ENCODE measurements at regions not wholly inside any gene's neighbourhood (a gene's known extent, or its start where the extent isn't known, plus 50 kb on each side); places are given as distances from the start of the nearest gene placed in this dataset.

DNA sequence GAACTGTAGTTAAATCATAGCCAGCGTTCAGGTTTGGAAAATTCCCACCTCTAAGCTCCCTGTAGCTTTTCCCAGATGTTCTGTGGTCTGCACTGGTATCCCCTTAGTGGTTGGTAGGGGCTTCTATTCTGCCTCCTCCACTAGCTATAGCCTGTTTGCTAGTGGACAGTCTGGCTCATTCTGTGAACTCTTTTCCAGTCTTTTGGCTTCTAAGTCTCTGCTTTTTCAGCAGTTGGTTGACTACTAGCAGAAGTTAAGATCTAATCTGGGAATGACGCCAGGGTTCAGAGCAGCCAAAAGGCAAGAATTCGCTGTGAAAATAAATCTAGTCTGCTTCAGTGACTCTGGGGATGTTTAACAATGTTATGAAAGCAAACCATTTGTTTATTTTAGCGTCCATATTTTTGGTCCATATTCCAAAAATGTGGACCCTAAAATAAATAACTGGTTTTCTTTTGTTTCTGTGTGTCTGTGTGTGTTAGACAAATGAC is 73.7 kb upstream of the WDR72 start:
- no peak for DNase-seq
- Mint-ChIP-seq H3K27me3 (ENCODE audit: unreplicated experiment) (no peaks in the 10 kb centered on the region), H3K9me3 (ENCODE audit: unreplicated experiment) (no peaks in the 10 kb centered on the region), H3K36me3 (ENCODE audit: unreplicated experiment) (no peaks in the 10 kb centered on the region), H3K27ac (ENCODE audit: unreplicated experiment) (no peak overlapping the region), H3K4me3 (ENCODE audit: unreplicated experiment) (no peak overlapping the region), H3K4me1 (ENCODE audit: low read depth, unreplicated experiment) (peaks cover 3% of the 10 kb centered on the region)
- TF ChIP-seq, protein P1, sequence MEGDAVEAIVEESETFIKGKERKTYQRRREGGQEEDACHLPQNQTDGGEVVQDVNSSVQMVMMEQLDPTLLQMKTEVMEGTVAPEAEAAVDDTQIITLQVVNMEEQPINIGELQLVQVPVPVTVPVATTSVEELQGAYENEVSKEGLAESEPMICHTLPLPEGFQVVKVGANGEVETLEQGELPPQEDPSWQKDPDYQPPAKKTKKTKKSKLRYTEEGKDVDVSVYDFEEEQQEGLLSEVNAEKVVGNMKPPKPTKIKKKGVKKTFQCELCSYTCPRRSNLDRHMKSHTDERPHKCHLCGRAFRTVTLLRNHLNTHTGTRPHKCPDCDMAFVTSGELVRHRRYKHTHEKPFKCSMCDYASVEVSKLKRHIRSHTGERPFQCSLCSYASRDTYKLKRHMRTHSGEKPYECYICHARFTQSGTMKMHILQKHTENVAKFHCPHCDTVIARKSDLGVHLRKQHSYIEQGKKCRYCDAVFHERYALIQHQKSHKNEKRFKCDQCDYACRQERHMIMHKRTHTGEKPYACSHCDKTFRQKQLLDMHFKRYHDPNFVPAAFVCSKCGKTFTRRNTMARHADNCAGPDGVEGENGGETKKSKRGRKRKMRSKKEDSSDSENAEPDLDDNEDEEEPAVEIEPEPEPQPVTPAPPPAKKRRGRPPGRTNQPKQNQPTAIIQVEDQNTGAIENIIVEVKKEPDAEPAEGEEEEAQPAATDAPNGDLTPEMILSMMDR (IDR thresholded peaks at IDR 0.05; ENCODE audit: partially characterized antibody, unreplicated experiment) = no peak

DNA sequence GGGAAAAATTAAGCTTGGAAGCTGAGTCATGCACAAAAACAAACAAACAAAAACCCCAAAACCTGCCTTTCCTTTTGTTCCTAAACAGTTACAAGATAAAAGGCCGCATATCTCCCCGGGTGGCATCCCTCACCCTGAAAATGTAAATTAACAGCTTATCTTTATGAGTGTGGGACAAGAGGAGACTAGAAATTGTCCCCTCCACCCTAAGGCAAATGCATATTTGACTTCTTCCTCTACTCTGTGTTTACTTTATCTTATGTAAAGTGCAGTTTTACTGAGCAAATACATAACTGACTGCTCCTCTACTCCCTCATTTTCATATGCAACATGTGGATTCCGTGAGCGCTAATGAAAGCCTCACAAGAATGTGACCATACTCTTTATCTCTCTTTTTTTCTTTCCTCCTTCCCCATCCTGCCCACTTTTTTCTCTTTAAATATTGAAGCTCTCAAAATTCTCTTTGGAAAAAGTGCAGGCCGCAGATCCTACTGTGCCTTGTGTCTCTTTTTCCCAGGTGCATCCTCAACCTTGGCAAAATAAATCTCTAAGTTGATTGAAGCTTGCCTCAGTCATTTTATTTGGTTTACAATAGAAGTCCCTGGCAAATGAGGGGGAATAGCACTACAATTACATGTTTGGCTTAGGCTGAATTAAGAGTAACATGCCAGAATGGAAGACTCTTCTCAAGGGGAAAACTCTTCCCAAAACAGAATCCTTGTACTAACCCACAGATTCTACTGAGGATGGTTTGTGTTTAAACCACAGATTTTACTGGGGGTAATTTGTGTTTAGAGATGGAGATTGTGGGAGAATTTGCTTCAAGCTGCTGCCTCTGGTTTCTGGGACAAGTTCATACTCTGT is 72.7 kb upstream of the WDR72 start:
- Mint-ChIP-seq H3K4me3 (ENCODE audit: unreplicated experiment) (no peak overlapping the region), H3K36me3 (ENCODE audit: unreplicated experiment) (no peaks in the 10 kb centered on the region), H3K4me1 (ENCODE audit: low read depth, unreplicated experiment) (peaks cover 3% of the 10 kb centered on the region), H3K27ac (ENCODE audit: unreplicated experiment) (no peak overlapping the region), H3K27me3 (ENCODE audit: unreplicated experiment) (no peaks in the 10 kb centered on the region), H3K9me3 (ENCODE audit: unreplicated experiment) (no peaks in the 10 kb centered on the region)
- no peak for DNase-seq
- TF ChIP-seq, protein P1 (IDR thresholded peaks at IDR 0.05; ENCODE audit: partially characterized antibody, unreplicated experiment) = no peak

DNA sequence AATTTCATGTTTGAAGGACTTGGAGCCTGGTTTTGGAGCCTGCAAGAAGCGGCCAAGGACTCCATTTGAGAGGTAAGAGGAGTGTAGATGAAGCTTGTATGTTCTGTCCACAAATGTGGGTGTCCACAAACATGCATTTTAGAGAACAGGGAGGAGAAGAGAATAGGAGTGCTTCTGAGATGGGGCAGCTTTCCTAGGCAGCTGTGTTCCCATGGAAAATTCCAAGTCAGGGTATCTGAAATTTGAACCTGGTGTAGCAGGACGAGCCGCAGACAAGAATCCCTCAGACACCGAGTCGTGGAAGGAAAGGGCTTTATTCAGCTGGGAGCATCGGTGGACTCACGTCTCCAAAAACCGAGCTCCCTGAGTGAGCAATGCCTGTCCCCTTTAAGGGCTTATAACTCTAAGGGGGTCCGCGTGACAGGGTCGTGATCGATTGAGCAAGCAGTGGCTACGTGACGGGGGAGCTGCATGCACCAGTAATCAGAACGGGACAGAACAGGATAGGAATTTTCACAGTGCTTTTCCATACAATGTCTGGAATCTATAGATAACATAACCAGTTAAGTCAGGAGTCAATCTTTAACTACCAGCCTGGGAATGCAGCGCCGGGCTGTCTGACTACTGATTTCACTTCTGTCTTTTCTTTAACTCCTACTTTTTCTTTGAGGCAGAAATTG is 71.4 kb upstream of the WDR72 start:
- Mint-ChIP-seq H3K27me3 (ENCODE audit: unreplicated experiment) (no peaks in the 10 kb centered on the region), H3K4me1 (ENCODE audit: low read depth, unreplicated experiment) (peaks cover 3% of the 10 kb centered on the region), H3K4me3 (ENCODE audit: unreplicated experiment) (no peak overlapping the region), H3K27ac (ENCODE audit: unreplicated experiment) (no peak overlapping the region), H3K36me3 (ENCODE audit: unreplicated experiment) (no peaks in the 10 kb centered on the region), H3K9me3 (ENCODE audit: unreplicated experiment) (no peaks in the 10 kb centered on the region)
- TF ChIP-seq, protein P1 (IDR thresholded peaks at IDR 0.05; ENCODE audit: partially characterized antibody, unreplicated experiment) = no peak
- DNase-seq = no peak

DNA sequence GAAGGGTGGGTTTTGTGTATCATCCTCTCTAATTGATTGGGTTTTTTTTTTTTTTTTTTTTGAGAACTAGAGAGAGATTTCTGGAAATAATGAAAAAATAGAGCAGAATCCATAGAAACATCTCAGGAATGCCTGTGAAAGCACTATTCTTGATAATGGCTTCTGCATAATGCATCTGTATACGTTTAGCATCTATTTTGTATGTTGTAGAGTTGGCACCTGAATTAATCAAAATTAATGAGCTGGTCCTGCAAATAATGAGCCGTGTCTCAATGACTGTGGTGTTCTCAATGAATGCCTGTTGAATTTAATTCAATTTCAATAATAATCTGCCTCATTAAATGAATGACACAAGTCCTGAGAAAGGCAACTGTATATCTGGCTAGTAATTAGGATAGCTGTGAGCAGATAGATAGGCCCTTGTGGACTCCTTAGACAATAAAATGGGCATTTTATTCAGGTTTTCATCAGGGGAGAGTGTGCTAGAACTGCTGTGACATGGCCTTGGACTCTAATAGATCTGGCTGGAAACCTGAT is 70.5 kb upstream of the WDR72 start:
- TF ChIP-seq, protein P1 (IDR thresholded peaks at IDR 0.05; ENCODE audit: partially characterized antibody, unreplicated experiment) = no peak
- Mint-ChIP-seq H3K4me3 (ENCODE audit: unreplicated experiment) (no peak overlapping the region), H3K36me3 (ENCODE audit: unreplicated experiment) (no peaks in the 10 kb centered on the region), H3K27ac (ENCODE audit: unreplicated experiment) (no peak overlapping the region), H3K4me1 (ENCODE audit: low read depth, unreplicated experiment) (peaks cover 3% of the 10 kb centered on the region), H3K9me3 (ENCODE audit: unreplicated experiment) (no peaks in the 10 kb centered on the region), H3K27me3 (ENCODE audit: unreplicated experiment) (no peaks in the 10 kb centered on the region)
- no peak for DNase-seq
